Naive thymus-derived CD4-positive, alpha-beta T cell (primary cell): ENCODE measurements at regions not wholly inside any gene's neighbourhood (a gene's known extent, or its start where the extent isn't known, plus 50 kb on each side); places are given as distances from the start of the nearest gene placed in this dataset.
"Not testable (repeated sequence)": the region's sequence is repeated elsewhere in the genome, so short reads cannot be mapped to it uniquely, and the experiment has no call there.

ENCODE experiments used
- ATAC-seq: fragments of 150-1000 bp; cut with Tn5 transposase; 2 replicates; pipeline ENCODE4 v1.10.0; 2021; ENCODE audit warnings: mild to moderate bottlenecking, moderate library complexity
- CTCF ChIA-PET: fragments of 350-600 bp; sonication (Branson Sonifier 250); formaldehyde crosslinking; loops from one replicate; lab custom pipeline; 2021; ENCODE audit warnings: antibody characterized with exemption; lab: Charles Lee
- POLR2A ChIA-PET: fragments of 350-600 bp; sonication (Branson Sonifier 250); formaldehyde crosslinking; loops from one replicate; lab custom pipeline; 2021; ENCODE audit warnings: antibody characterized with exemption, inconsistent platforms; lab: Charles Lee
- DNase-seq, 9 donors: peaks; one replicate each; pipeline versions ENCODE4 v3.0.0 to v3.0.0-alpha.2; 2020 to 2022; ENCODE audit warnings: mixed read lengths in 1 of 9
- H3K27ac ChIP-seq: one replicate; pipeline ENCODE4 v1.7.0; 2013; ENCODE audit warnings: mild to moderate bottlenecking, low read depth, low read length, moderate library complexity
- H3K27me3 ChIP-seq, 2 donors: one replicate each; pipeline ENCODE4 v1.7.0; 2013; ENCODE audit warnings: low read length in 2 of 2, mild to moderate bottlenecking in 2 of 2, moderate library complexity in 2 of 2; ENCODE audit not compliant: control insufficient read depth in 2 of 2, insufficient read depth in 2 of 2
- H3K36me3 ChIP-seq, 3 experiments: 1 replicate in 2 of 3; 2 replicates in 1 of 3; pipeline ENCODE4 v1.7.0; 2013; ENCODE audit warnings: low read length in 3 of 3, mild to moderate bottlenecking in 3 of 3, moderate library complexity in 1 of 3; ENCODE audit not compliant: insufficient read depth in 3 of 3, control insufficient read depth in 2 of 3
- H3K4me1 ChIP-seq, 2 donors: one replicate each; pipeline ENCODE4 v1.7.0; 2013; ENCODE audit warnings: low read length in 2 of 2, mild to moderate bottlenecking in 2 of 2, moderate library complexity in 1 of 2; ENCODE audit not compliant: control insufficient read depth in 2 of 2, insufficient read depth in 2 of 2
- H3K4me3 ChIP-seq: 2 replicates; pipeline ENCODE4 v1.7.0; 2013; ENCODE audit warnings: mild to moderate bottlenecking, low read length
- H3K9me3 ChIP-seq, 3 experiments: 1 replicate in 2 of 3; 2 replicates in 1 of 3; pipeline ENCODE4 v1.7.0; 2013; ENCODE audit warnings: low read length in 3 of 3; ENCODE audit not compliant: control insufficient read depth in 2 of 3
- H3K27ac Mint-ChIP-seq, 9 donors: one replicate each; pipeline ENCODE4 v1.8.0; 2020 to 2022; ENCODE audit warnings: mixed read lengths in 9 of 9, mild to moderate bottlenecking in 8 of 9, moderate library complexity in 5 of 9, inconsistent platforms in 2 of 9
- H3K27me3 Mint-ChIP-seq, 5 donors: one replicate each; pipeline ENCODE4 v1.8.0; 2021 to 2022; ENCODE audit warnings: mixed read lengths in 5 of 5, mild to moderate bottlenecking in 1 of 5
- H3K36me3 Mint-ChIP-seq, 5 donors: one replicate each; pipeline ENCODE4 v1.8.0; 2020 to 2022; ENCODE audit warnings: mixed read lengths in 5 of 5, mild to moderate bottlenecking in 3 of 5, inconsistent platforms in 1 of 5
- H3K4me1 Mint-ChIP-seq, 7 donors: one replicate each; pipeline ENCODE4 v1.8.0; 2020 to 2022; ENCODE audit warnings: mixed read lengths in 7 of 7, mild to moderate bottlenecking in 3 of 7, inconsistent platforms in 1 of 7
- H3K4me3 Mint-ChIP-seq, 10 donors: one replicate each; pipeline ENCODE4 v1.8.0; 2020 to 2022; ENCODE audit warnings: mild to moderate bottlenecking in 10 of 10, mixed read lengths in 10 of 10, moderate library complexity in 6 of 10, inconsistent platforms in 2 of 10
- H3K9me3 Mint-ChIP-seq, 11 donors: one replicate each; pipeline ENCODE4 v1.8.0; 2020 to 2022; ENCODE audit warnings: mixed read lengths in 11 of 11, mild to moderate bottlenecking in 4 of 11, inconsistent platforms in 1 of 11, moderate library complexity in 1 of 11
- intact Hi-C, 2 donors: fragments of 100-400 bp; cut with micrococcal nuclease; formaldehyde crosslinking; loops; one replicate each; pipeline ENCODE4 v1.15.1; 2023

GRCh38 chr17:27045039-27045438 lies 248.9 kb upstream of the WSB1 start:
- ATAC-seq, H3K4me3 ChIP-seq, H3K4me1 Mint-ChIP-seq, DNase-seq, POLR2A ChIA-PET, H3K36me3 Mint-ChIP-seq, H3K4me1 ChIP-seq, H3K27me3 Mint-ChIP-seq, CTCF ChIA-PET, H3K4me3 Mint-ChIP-seq, H3K27me3 ChIP-seq, H3K27ac ChIP-seq, H3K36me3 ChIP-seq, H3K27ac Mint-ChIP-seq, H3K9me3 ChIP-seq, intact Hi-C loops: not testable (repeated sequence)
- peaks cover 0 to 10% (median 4%) of the 10 kb centered on the region in 11 donors for H3K9me3 Mint-ChIP-seq

GRCh38 chr17:27049104-27049784 lies 244.7 kb upstream of the WSB1 start:
- H3K36me3 Mint-ChIP-seq, result no peaks in the 10 kb centered on the region
- ATAC-seq (no peak), DNase-seq (no peak)
- no peak overlapping the region for H3K4me3 Mint-ChIP-seq
- peaks cover 0 to 17% (median 0%) of the 10 kb centered on the region in 5 donors for H3K27me3 Mint-ChIP-seq
- POLR2A ChIA-PET, result no interaction called here
- no peak overlapping the region for H3K27ac Mint-ChIP-seq
- Histone ChIP-seq H3K4me3 (no peak overlapping the region), H3K9me3 (no peaks in the 10 kb centered on the region), H3K36me3 (no peaks in the 10 kb centered on the region), H3K27me3 (no peaks in the 10 kb centered on the region), H3K27ac (no peak overlapping the region), H3K4me1 (no peaks in the 10 kb centered on the region)
- intact Hi-C loops, result no loop called here
- CTCF ChIA-PET, result no interaction called here
- H3K9me3 Mint-ChIP-seq, result peaks cover 0 to 13% (median 4%) of the 10 kb centered on the region in 11 donors
- no peaks in the 10 kb centered on the region for H3K4me1 Mint-ChIP-seq

- Mint-ChIP-seq H3K36me3 (no peaks in the 10 kb centered on the region), H3K4me1 (no peaks in the 10 kb centered on the region), H3K27me3 (peaks cover 0 to 37% (median 26%) of the 10 kb centered on the region in 5 donors), H3K4me3 (no peak overlapping the region), H3K27ac (no peak overlapping the region), H3K9me3 (peaks cover 0 to 11% (median 5%) of the 10 kb centered on the region in 11 donors)
- no peak overlapping the region for H3K4me3 ChIP-seq
- no peak for DNase-seq
- H3K27ac ChIP-seq, result no peak overlapping the region
- no peaks in the 10 kb centered on the region for H3K4me1 ChIP-seq
- no peak for ATAC-seq
- no peaks in the 10 kb centered on the region for H3K9me3 ChIP-seq
- H3K36me3 ChIP-seq, result no peaks in the 10 kb centered on the region
- ChIA-PET POLR2A (no interaction called here), CTCF (no interaction called here)
- no peaks in the 10 kb centered on the region for H3K27me3 ChIP-seq
- intact Hi-C loops, result no loop called here
Observed at GRCh38 chr17:27065588-27065987, 228.3 kb upstream of the WSB1 start.

GRCh38 chr17:27066315-27066714 lies 227.6 kb upstream of the WSB1 start:
- Histone ChIP-seq H3K4me3 (no peak overlapping the region), H3K4me1 (no peaks in the 10 kb centered on the region), H3K27ac (no peak overlapping the region), H3K27me3 (no peaks in the 10 kb centered on the region), H3K9me3 (no peaks in the 10 kb centered on the region), H3K36me3 (no peaks in the 10 kb centered on the region)
- intact Hi-C loops, result no loop called here
- Mint-ChIP-seq H3K9me3 (peaks cover 0 to 11% (median 5%) of the 10 kb centered on the region in 11 donors), H3K36me3 (no peaks in the 10 kb centered on the region), H3K27me3 (peaks cover 0 to 37% (median 26%) of the 10 kb centered on the region in 5 donors), H3K4me3 (no peak overlapping the region), H3K27ac (no peak overlapping the region), H3K4me1 (no peaks in the 10 kb centered on the region)
- ATAC-seq, result no peak
- no peak for DNase-seq
- ChIA-PET CTCF (no interaction called here), POLR2A (no interaction called here)

GRCh38 chr17:27069842-27070508 lies 223.9 kb upstream of the WSB1 start:
- Histone ChIP-seq H3K36me3 (no peaks in the 10 kb centered on the region), H3K27me3 (no peaks in the 10 kb centered on the region), H3K4me1 (no peaks in the 10 kb centered on the region), H3K9me3 (no peaks in the 10 kb centered on the region), H3K4me3 (no peak overlapping the region), H3K27ac (no peak overlapping the region)
- H3K36me3 Mint-ChIP-seq, result no peaks in the 10 kb centered on the region
- no peak overlapping the region for H3K4me3 Mint-ChIP-seq
- no peak for DNase-seq
- H3K27me3 Mint-ChIP-seq, result peaks cover 0 to 17% (median 12%) of the 10 kb centered on the region in 5 donors
- intact Hi-C loops, result no loop called here
- no peak overlapping the region for H3K27ac Mint-ChIP-seq
- no peak for ATAC-seq
- H3K4me1 Mint-ChIP-seq, result no peaks in the 10 kb centered on the region
- POLR2A ChIA-PET, result no interaction called here
- H3K9me3 Mint-ChIP-seq, result peaks cover 0 to 11% (median 3%) of the 10 kb centered on the region in 11 donors
- CTCF ChIA-PET, result no interaction called here

GRCh38 chr17:27070836-27071235 lies 223.1 kb upstream of the WSB1 start:
- Mint-ChIP-seq H3K27me3 (peaks cover 0 to 22% (median 13%) of the 10 kb centered on the region in 5 donors), H3K27ac (no peak overlapping the region), H3K4me3 (no peak overlapping the region), H3K4me1 (no peaks in the 10 kb centered on the region), H3K9me3 (peaks cover under 1 to 12% (median 3%) of the 10 kb centered on the region in 11 donors), H3K36me3 (no peaks in the 10 kb centered on the region)
- ChIA-PET POLR2A (no interaction called here), CTCF (no interaction called here)
- DNase-seq (no peak), ATAC-seq (no peak)
- Histone ChIP-seq H3K36me3 (no peaks in the 10 kb centered on the region), H3K27ac (no peak overlapping the region), H3K4me1 (no peaks in the 10 kb centered on the region), H3K27me3 (no peaks in the 10 kb centered on the region), H3K9me3 (no peaks in the 10 kb centered on the region), H3K4me3 (no peak overlapping the region)
- intact Hi-C loops, result no loop called here

GRCh38 chr17:27072885-27073284 lies 221.0 kb upstream of the WSB1 start:
- H3K4me1 ChIP-seq, result no peaks in the 10 kb centered on the region
- H3K4me3 ChIP-seq, result no peak overlapping the region
- H3K4me3 Mint-ChIP-seq, result no peak overlapping the region
- no peaks in the 10 kb centered on the region for H3K4me1 Mint-ChIP-seq
- intact Hi-C loops, result no loop called here
- no peaks in the 10 kb centered on the region for H3K36me3 ChIP-seq
- peaks cover 0 to 28% (median 23%) of the 10 kb centered on the region in 5 donors for H3K27me3 Mint-ChIP-seq
- no peaks in the 10 kb centered on the region for H3K36me3 Mint-ChIP-seq
- ChIA-PET CTCF (no interaction called here), POLR2A (no interaction called here)
- no peak overlapping the region for H3K27ac ChIP-seq
- H3K27me3 ChIP-seq, result no peaks in the 10 kb centered on the region
- H3K27ac Mint-ChIP-seq, result no peak overlapping the region
- ATAC-seq (no peak), DNase-seq (no peak)
- H3K9me3 Mint-ChIP-seq, result peaks cover 2 to 21% (median 4%) of the 10 kb centered on the region in 11 donors
- H3K9me3 ChIP-seq, result no peaks in the 10 kb centered on the region
